ENCODE measurements at regions not wholly inside any gene's neighbourhood (a gene's known extent, or its start where the extent isn't known, plus 50 kb on each side); places are given as distances from the start of the nearest gene placed in this dataset.

DNA sequence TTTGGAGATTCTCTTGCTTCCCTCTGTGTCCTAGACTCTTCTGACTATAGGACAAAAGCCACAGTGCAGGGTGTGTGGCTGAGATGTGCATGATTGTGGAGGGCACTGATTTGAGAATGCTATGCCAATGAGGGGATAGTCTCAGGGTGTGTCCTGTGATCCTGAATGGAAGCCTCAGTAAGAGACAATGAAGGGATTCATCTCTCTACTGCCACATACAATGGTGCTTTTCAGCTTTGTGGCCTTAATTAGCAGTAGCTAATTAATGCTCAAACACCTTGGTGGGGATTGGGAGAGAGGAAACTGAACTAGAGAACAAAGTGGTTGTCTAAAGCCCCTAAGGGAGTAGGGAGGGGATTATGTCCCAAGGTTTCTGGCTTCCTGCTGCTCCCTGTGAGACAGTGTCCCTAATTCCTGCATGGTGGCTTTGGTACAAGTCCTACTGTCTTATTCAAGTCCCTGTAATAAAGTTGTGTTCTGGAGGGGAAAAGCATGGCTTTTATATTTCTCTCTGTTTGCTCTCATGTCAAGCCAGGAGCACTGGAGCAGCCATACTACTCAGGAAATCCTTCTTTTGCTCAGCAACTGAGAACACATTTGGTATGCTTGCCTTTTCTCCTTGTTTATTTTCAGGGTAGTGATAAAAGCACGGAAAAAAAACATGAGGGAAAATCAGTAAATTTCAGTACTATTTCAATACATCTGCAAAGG lies 415.2 kb upstream of the TCF4 start:
- Histone ChIP-seq H3K79me2 (ENCODE audit: insufficient read depth, low read length) (no peaks in the 10 kb centered on the region), H3K4me1 (ENCODE audit: insufficient read depth, low read length) (no peaks in the 10 kb centered on the region), H2AFZ (ENCODE audit: low read depth, low read length) (no peak overlapping the region), H4K20me1 (ENCODE audit: insufficient read depth, low read length) (no peaks in the 10 kb centered on the region), H3K27ac (ENCODE audit: low read length) (no peak overlapping the region), H3K9me3 (ENCODE audit: insufficient read depth, low read length, severe bottlenecking) (no peaks in the 10 kb centered on the region), H3K4me2 (ENCODE audit: insufficient read depth, low read length) (no peak overlapping the region), H3K4me3 (ENCODE audit: low read depth in 1 of 2, low read length in 2 of 2) (no peak overlapping the region), H3K36me3 (ENCODE audit: insufficient read depth, low read length) (no peaks in the 10 kb centered on the region), H3K9ac (ENCODE audit: low read depth, low read length) (no peak overlapping the region), H3K27me3 (ENCODE audit: insufficient read depth, low read length, poor library complexity) (no peaks in the 10 kb centered on the region)
- TF ChIP-seq EZH2 (IDR thresholded peaks at IDR 0.05; ENCODE audit: borderline replicate concordance, low read depth, low read length, severe bottlenecking) = no peak
- TF ChIP-seq, protein P1, sequence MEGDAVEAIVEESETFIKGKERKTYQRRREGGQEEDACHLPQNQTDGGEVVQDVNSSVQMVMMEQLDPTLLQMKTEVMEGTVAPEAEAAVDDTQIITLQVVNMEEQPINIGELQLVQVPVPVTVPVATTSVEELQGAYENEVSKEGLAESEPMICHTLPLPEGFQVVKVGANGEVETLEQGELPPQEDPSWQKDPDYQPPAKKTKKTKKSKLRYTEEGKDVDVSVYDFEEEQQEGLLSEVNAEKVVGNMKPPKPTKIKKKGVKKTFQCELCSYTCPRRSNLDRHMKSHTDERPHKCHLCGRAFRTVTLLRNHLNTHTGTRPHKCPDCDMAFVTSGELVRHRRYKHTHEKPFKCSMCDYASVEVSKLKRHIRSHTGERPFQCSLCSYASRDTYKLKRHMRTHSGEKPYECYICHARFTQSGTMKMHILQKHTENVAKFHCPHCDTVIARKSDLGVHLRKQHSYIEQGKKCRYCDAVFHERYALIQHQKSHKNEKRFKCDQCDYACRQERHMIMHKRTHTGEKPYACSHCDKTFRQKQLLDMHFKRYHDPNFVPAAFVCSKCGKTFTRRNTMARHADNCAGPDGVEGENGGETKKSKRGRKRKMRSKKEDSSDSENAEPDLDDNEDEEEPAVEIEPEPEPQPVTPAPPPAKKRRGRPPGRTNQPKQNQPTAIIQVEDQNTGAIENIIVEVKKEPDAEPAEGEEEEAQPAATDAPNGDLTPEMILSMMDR (IDR thresholded peaks at IDR 0.05; ENCODE audit: borderline replicate concordance, extremely low read depth, low read length, poor library complexity, severe bottlenecking) = no peak
- ATAC-seq (ENCODE audit: insufficient read depth, low read depth) (no peak), DNase-seq (no peak)

- no peaks in the 10 kb centered on the region for H3K79me2 ChIP-seq (ENCODE audit: insufficient read depth, low read length)
- no peak for TF ChIP-seq EZH2 (IDR thresholded peaks at IDR 0.05; ENCODE audit: borderline replicate concordance, low read depth, low read length, severe bottlenecking)
- no peak overlapping the region for H3K27ac ChIP-seq (ENCODE audit: low read length)
- no peaks in the 10 kb centered on the region; the same call in 1 of the 2 replicates for H3K4me1 ChIP-seq (ENCODE audit: insufficient read depth, low read length)
- no peak overlapping the region for H3K4me2 ChIP-seq (ENCODE audit: insufficient read depth, low read length)
- H3K4me3 ChIP-seq (ENCODE audit: low read depth in 1 of 2, low read length in 2 of 2) = no peak overlapping the region
- no peak overlapping the region for H3K9ac ChIP-seq (ENCODE audit: low read depth, low read length)
- H3K27me3 ChIP-seq (ENCODE audit: insufficient read depth, low read length, poor library complexity) = no peaks in the 10 kb centered on the region
- DNase-seq = no peak
- H2AFZ ChIP-seq (ENCODE audit: low read depth, low read length) = no peak overlapping the region
- no peaks in the 10 kb centered on the region for H3K9me3 ChIP-seq (ENCODE audit: insufficient read depth, low read length, severe bottlenecking)
- ATAC-seq (ENCODE audit: insufficient read depth, low read depth) = no peak
- no peaks in the 10 kb centered on the region for H4K20me1 ChIP-seq (ENCODE audit: insufficient read depth, low read length)
- H3K36me3 ChIP-seq (ENCODE audit: insufficient read depth, low read length) = no peaks in the 10 kb centered on the region
Observed at GRCh38 chr18:56001576-56001975, 413.6 kb upstream of the TCF4 start.

DNA sequence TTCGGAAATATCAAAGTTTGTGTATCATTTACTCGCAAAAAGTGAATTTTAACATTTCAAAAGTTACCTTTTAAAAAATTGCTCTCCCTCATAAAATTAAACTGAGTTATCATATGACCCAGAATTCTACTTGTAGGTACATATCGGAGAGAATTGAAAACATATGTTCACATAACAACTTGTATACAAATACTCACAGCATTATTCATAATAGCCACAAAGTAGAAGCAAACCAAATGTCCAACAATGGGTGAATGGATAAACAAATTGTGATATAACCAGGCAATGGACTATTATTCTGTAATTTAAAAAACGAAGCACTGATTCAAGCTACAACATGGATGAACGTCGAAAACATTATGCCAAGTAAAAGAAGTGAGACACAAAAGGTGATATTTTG lies 412.0 kb upstream of the TCF4 start:
- H3K27me3 ChIP-seq (ENCODE audit: insufficient read depth, low read length, poor library complexity) = no peaks in the 10 kb centered on the region
- TF ChIP-seq, protein P1 (IDR thresholded peaks at IDR 0.05; ENCODE audit: borderline replicate concordance, extremely low read depth, low read length, poor library complexity, severe bottlenecking) = no peak
- TF ChIP-seq EZH2 (IDR thresholded peaks at IDR 0.05; ENCODE audit: borderline replicate concordance, low read depth, low read length, severe bottlenecking) = no peak
- no peak overlapping the region for H3K4me3 ChIP-seq (ENCODE audit: low read depth in 1 of 2, low read length in 2 of 2)
- no peaks in the 10 kb centered on the region for H3K9me3 ChIP-seq (ENCODE audit: insufficient read depth, low read length, severe bottlenecking)
- no peak overlapping the region for H3K9ac ChIP-seq (ENCODE audit: low read depth, low read length)
- H3K36me3 ChIP-seq (ENCODE audit: insufficient read depth, low read length) = no peaks in the 10 kb centered on the region
- H2AFZ ChIP-seq (ENCODE audit: low read depth, low read length) = no peak overlapping the region
- no peaks in the 10 kb centered on the region; the same call in 1 of the 2 replicates for H3K4me1 ChIP-seq (ENCODE audit: insufficient read depth, low read length)
- no peak overlapping the region for H3K4me2 ChIP-seq (ENCODE audit: insufficient read depth, low read length)
- no peak overlapping the region for H3K27ac ChIP-seq (ENCODE audit: low read length)
- no peak for ATAC-seq (ENCODE audit: insufficient read depth, low read depth)
- no peaks in the 10 kb centered on the region for H4K20me1 ChIP-seq (ENCODE audit: insufficient read depth, low read length)
- no peak for DNase-seq
- no peaks in the 10 kb centered on the region for H3K79me2 ChIP-seq (ENCODE audit: insufficient read depth, low read length)

DNA sequence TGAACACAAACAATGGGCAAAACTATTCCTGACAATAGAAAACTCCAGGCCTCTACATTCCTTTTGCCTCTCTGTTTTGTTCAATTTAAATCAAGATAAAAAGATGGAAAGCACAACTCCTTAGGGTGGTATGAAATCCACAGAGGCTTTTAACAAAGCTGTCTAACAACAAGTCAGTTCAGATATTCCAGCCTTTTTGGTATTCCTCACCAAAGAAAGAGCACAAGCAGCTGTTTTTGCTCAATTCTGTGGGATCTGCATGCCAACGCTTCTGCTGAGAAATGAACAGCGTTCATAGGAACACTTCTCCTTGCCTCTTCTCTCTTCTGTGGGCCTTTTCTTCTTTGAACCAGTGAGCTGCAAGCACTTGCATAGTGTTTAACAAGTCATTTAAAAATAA lies 411.6 kb upstream of the TCF4 start:
- TF ChIP-seq EZH2 (IDR thresholded peaks at IDR 0.05; ENCODE audit: borderline replicate concordance, low read depth, low read length, severe bottlenecking) = no peak
- TF ChIP-seq, protein P1 (IDR thresholded peaks at IDR 0.05; ENCODE audit: borderline replicate concordance, extremely low read depth, low read length, poor library complexity, severe bottlenecking) = no peak
- H3K4me2 ChIP-seq (ENCODE audit: insufficient read depth, low read length) = no peak overlapping the region
- no peak overlapping the region for H3K9ac ChIP-seq (ENCODE audit: low read depth, low read length)
- ATAC-seq (ENCODE audit: insufficient read depth, low read depth) (no peak), DNase-seq (no peak)
- no peaks in the 10 kb centered on the region for H3K79me2 ChIP-seq (ENCODE audit: insufficient read depth, low read length)
- no peaks in the 10 kb centered on the region for H3K9me3 ChIP-seq (ENCODE audit: insufficient read depth, low read length, severe bottlenecking)
- no peaks in the 10 kb centered on the region for H3K36me3 ChIP-seq (ENCODE audit: insufficient read depth, low read length)
- no peak overlapping the region for H3K4me3 ChIP-seq (ENCODE audit: low read depth in 1 of 2, low read length in 2 of 2)
- no peaks in the 10 kb centered on the region for H4K20me1 ChIP-seq (ENCODE audit: insufficient read depth, low read length)
- H3K27ac ChIP-seq (ENCODE audit: low read length) = no peak overlapping the region
- no peak overlapping the region for H2AFZ ChIP-seq (ENCODE audit: low read depth, low read length)
- no peaks in the 10 kb centered on the region; the same call in 1 of the 2 replicates for H3K4me1 ChIP-seq (ENCODE audit: insufficient read depth, low read length)
- H3K27me3 ChIP-seq (ENCODE audit: insufficient read depth, low read length, poor library complexity) = no peaks in the 10 kb centered on the region
